ENCODE measurements at regions not wholly inside any gene's neighbourhood (a gene's known extent, or its start where the extent isn't known, plus 50 kb on each side); places are given as distances from the start of the nearest gene placed in this dataset.

- TF ChIP-seq IRF1 (CRISPR knock-in tag; IDR thresholded peaks at IDR 0.05; ENCODE audit: low read depth) (no peak), ZNF430 (CRISPR knock-in tag; IDR thresholded peaks at IDR 0.05) (no peak), ZNF605 (CRISPR knock-in tag; IDR thresholded peaks at IDR 0.05) (no peak)
- TF ChIP-seq, protein P1, sequence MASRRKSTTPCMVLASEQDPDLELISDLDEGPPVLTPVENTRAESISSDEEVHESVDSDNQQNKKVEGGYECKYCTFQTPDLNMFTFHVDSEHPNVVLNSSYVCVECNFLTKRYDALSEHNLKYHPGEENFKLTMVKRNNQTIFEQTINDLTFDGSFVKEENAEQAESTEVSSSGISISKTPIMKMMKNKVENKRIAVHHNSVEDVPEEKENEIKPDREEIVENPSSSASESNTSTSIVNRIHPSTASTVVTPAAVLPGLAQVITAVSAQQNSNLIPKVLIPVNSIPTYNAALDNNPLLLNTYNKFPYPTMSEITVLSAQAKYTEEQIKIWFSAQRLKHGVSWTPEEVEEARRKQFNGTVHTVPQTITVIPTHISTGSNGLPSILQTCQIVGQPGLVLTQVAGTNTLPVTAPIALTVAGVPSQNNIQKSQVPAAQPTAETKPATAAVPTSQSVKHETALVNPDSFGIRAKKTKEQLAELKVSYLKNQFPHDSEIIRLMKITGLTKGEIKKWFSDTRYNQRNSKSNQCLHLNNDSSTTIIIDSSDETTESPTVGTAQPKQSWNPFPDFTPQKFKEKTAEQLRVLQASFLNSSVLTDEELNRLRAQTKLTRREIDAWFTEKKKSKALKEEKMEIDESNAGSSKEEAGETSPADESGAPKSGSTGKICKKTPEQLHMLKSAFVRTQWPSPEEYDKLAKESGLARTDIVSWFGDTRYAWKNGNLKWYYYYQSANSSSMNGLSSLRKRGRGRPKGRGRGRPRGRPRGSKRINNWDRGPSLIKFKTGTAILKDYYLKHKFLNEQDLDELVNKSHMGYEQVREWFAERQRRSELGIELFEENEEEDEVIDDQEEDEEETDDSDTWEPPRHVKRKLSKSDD (CRISPR knock-in tag; IDR thresholded peaks at IDR 0.05; ENCODE audit: low read depth) = no peak
Observed at GRCh38 chr3:178385280-178385952, 150.8 kb upstream of the KCNMB2 start.
